Activated T-cell treated with anti-CD3 and anti-CD28 coated beads, Interleukin-2, amount 50 U/mL, for 24 hours (primary cell): ENCODE measurements at regions not wholly inside any gene's neighbourhood (a gene's known extent, or its start where the extent isn't known, plus 50 kb on each side); places are given as distances from the start of the nearest gene placed in this dataset.

Experiments
- DNase-seq: peaks from one replicate; pipeline ENCODE4 v3.0.0-alpha.2; 2020
- H3K27ac Mint-ChIP-seq: 2 replicates; pipeline ENCODE4 v1.8.0; 2020; ENCODE audit warnings: mild to moderate bottlenecking, mixed read lengths
- H3K27me3 Mint-ChIP-seq: 2 replicates; pipeline ENCODE4 v1.8.0; 2020; ENCODE audit warnings: mixed read lengths
- H3K36me3 Mint-ChIP-seq: 2 replicates; pipeline ENCODE4 v1.8.0; 2020; ENCODE audit warnings: low read depth, mixed read lengths
- H3K4me1 Mint-ChIP-seq: 2 replicates; pipeline ENCODE4 v1.8.0; 2020; ENCODE audit warnings: low read depth, mixed read lengths
- H3K4me3 Mint-ChIP-seq: 2 replicates; pipeline ENCODE4 v1.8.0; 2020; ENCODE audit warnings: mild to moderate bottlenecking, moderate library complexity, mixed read lengths
- H3K9me3 Mint-ChIP-seq: 2 replicates; pipeline ENCODE4 v1.8.0; 2020; ENCODE audit warnings: mixed read lengths

- no peak overlapping the region for H3K4me3 Mint-ChIP-seq
- no peaks in the 10 kb centered on the region for H3K27me3 Mint-ChIP-seq
- H3K27ac Mint-ChIP-seq, result no peak overlapping the region
- H3K36me3 Mint-ChIP-seq, result no peaks in the 10 kb centered on the region
- DNase-seq, result no peak
- no peaks in the 10 kb centered on the region for H3K9me3 Mint-ChIP-seq
- no peaks in the 10 kb centered on the region for H3K4me1 Mint-ChIP-seq
Observed at GRCh38 chr9:8224381-8224801, 424.8 kb upstream of the DMAC1 start.

- H3K36me3 Mint-ChIP-seq, result no peaks in the 10 kb centered on the region
- no peak overlapping the region for H3K27ac Mint-ChIP-seq
- no peak for DNase-seq
- H3K4me3 Mint-ChIP-seq, result no peak overlapping the region
- H3K27me3 Mint-ChIP-seq, result no peaks in the 10 kb centered on the region
- no peaks in the 10 kb centered on the region for H3K4me1 Mint-ChIP-seq
- no peaks in the 10 kb centered on the region for H3K9me3 Mint-ChIP-seq
Observed at GRCh38 chr9:8223861-8224260, 424.3 kb upstream of the DMAC1 start.

- no peak overlapping the region for H3K4me3 Mint-ChIP-seq
- H3K27ac Mint-ChIP-seq, result no peak overlapping the region
- H3K9me3 Mint-ChIP-seq, result peaks cover 6% of the 10 kb centered on the region
- H3K4me1 Mint-ChIP-seq, result no peaks in the 10 kb centered on the region
- no peak for DNase-seq
- peaks cover 10% of the 10 kb centered on the region for H3K27me3 Mint-ChIP-seq
- H3K36me3 Mint-ChIP-seq, result no peaks in the 10 kb centered on the region
Observed at GRCh38 chr9:8221462-8221861, 421.9 kb upstream of the DMAC1 start.

GRCh38 chr9:8208465-8208864 lies 408.9 kb upstream of the DMAC1 start:
- no peak for DNase-seq
- no peak overlapping the region for H3K4me3 Mint-ChIP-seq

GRCh38 chr9:8207596-8207995 lies 408.0 kb upstream of the DMAC1 start:
- DNase-seq, result no peak
- no peak overlapping the region for H3K4me3 Mint-ChIP-seq
- no peak overlapping the region for H3K27ac Mint-ChIP-seq
- no peaks in the 10 kb centered on the region for H3K9me3 Mint-ChIP-seq
- H3K4me1 Mint-ChIP-seq, result peaks cover 5% of the 10 kb centered on the region
- no peaks in the 10 kb centered on the region for H3K27me3 Mint-ChIP-seq
- H3K36me3 Mint-ChIP-seq, result no peaks in the 10 kb centered on the region

More at GRCh38 chr9:8208465-8208864, 408.9 kb upstream of the DMAC1 start:
- Mint-ChIP-seq H3K9me3 (no peaks in the 10 kb centered on the region), H3K27me3 (no peaks in the 10 kb centered on the region), H3K36me3 (no peaks in the 10 kb centered on the region), H3K4me1 (peaks cover 5% of the 10 kb centered on the region), H3K27ac (no peak overlapping the region)

GRCh38 chr9:8206720-8207119 lies 407.1 kb upstream of the DMAC1 start:
- Mint-ChIP-seq H3K27ac (no peak overlapping the region), H3K4me1 (peaks cover 5% of the 10 kb centered on the region), H3K9me3 (no peaks in the 10 kb centered on the region), H3K36me3 (no peaks in the 10 kb centered on the region), H3K27me3 (no peaks in the 10 kb centered on the region), H3K4me3 (no peak overlapping the region)
- no peak for DNase-seq

GRCh38 chr9:8205576-8205975 lies 406.0 kb upstream of the DMAC1 start:
- Mint-ChIP-seq H3K36me3 (no peaks in the 10 kb centered on the region), H3K9me3 (no peaks in the 10 kb centered on the region), H3K4me1 (peaks cover 5% of the 10 kb centered on the region), H3K27ac (no peak overlapping the region), H3K27me3 (no peaks in the 10 kb centered on the region), H3K4me3 (no peak overlapping the region)
- no peak for DNase-seq

GRCh38 chr9:8189881-8190280 lies 390.3 kb upstream of the DMAC1 start:
- Mint-ChIP-seq H3K27me3 (peaks cover 11% of the 10 kb centered on the region), H3K36me3 (no peaks in the 10 kb centered on the region), H3K9me3 (peaks cover 24% of the 10 kb centered on the region), H3K27ac (no peak overlapping the region), H3K4me1 (peaks cover 30% of the 10 kb centered on the region), H3K4me3 (no peak overlapping the region)
- no peak for DNase-seq

GRCh38 chr9:8188723-8189407 lies 389.3 kb upstream of the DMAC1 start:
- DNase-seq, result no peak
- Mint-ChIP-seq H3K9me3 (peaks cover 24% of the 10 kb centered on the region), H3K27ac (peak overlapping the region; percentile 63), H3K4me3 (no peak overlapping the region), H3K27me3 (peaks cover 9% of the 10 kb centered on the region), H3K4me1 (peaks cover 30% of the 10 kb centered on the region), H3K36me3 (no peaks in the 10 kb centered on the region)

GRCh38 chr9:8186560-8186959 lies 387.0 kb upstream of the DMAC1 start:
- Mint-ChIP-seq H3K9me3 (peaks cover 7% of the 10 kb centered on the region), H3K4me1 (peaks cover 30% of the 10 kb centered on the region), H3K27ac (no peak overlapping the region), H3K4me3 (no peak overlapping the region), H3K36me3 (no peaks in the 10 kb centered on the region), H3K27me3 (peaks cover 9% of the 10 kb centered on the region)
- DNase-seq, result no peak

GRCh38 chr9:8183618-8184017 lies 384.0 kb upstream of the DMAC1 start:
- peaks cover 2% of the 10 kb centered on the region for H3K9me3 Mint-ChIP-seq
- DNase-seq, result no peak

GRCh38 chr9:8179381-8180053 lies 379.9 kb upstream of the DMAC1 start:
- no peaks in the 10 kb centered on the region for H3K9me3 Mint-ChIP-seq
- H3K36me3 Mint-ChIP-seq, result no peaks in the 10 kb centered on the region
- no peaks in the 10 kb centered on the region for H3K27me3 Mint-ChIP-seq
- H3K4me1 Mint-ChIP-seq, result no peaks in the 10 kb centered on the region
- no peak for DNase-seq
- H3K27ac Mint-ChIP-seq, result no peak overlapping the region
- no peak overlapping the region for H3K4me3 Mint-ChIP-seq

More at GRCh38 chr9:8183618-8184017, 384.0 kb upstream of the DMAC1 start:
- Mint-ChIP-seq H3K36me3 (no peaks in the 10 kb centered on the region), H3K27me3 (no peaks in the 10 kb centered on the region), H3K4me3 (no peak overlapping the region), H3K4me1 (peaks cover 25% of the 10 kb centered on the region), H3K27ac (no peak overlapping the region)

- Mint-ChIP-seq H3K9me3 (no peaks in the 10 kb centered on the region), H3K27me3 (peaks cover 8% of the 10 kb centered on the region), H3K27ac (no peak overlapping the region), H3K36me3 (no peaks in the 10 kb centered on the region), H3K4me1 (no peaks in the 10 kb centered on the region), H3K4me3 (no peak overlapping the region)
- DNase-seq, result no peak
Observed at GRCh38 chr9:8172000-8172399, 372.4 kb upstream of the DMAC1 start.

- Mint-ChIP-seq H3K27ac (no peak overlapping the region), H3K9me3 (no peaks in the 10 kb centered on the region), H3K27me3 (peaks cover 8% of the 10 kb centered on the region), H3K4me1 (no peaks in the 10 kb centered on the region), H3K36me3 (no peaks in the 10 kb centered on the region), H3K4me3 (no peak overlapping the region)
- no peak for DNase-seq
Observed at GRCh38 chr9:8168916-8169438, 369.4 kb upstream of the DMAC1 start.

GRCh38 chr9:8160787-8161186 lies 361.2 kb upstream of the DMAC1 start:
- Mint-ChIP-seq H3K36me3 (no peaks in the 10 kb centered on the region), H3K27ac (no peak overlapping the region), H3K4me3 (no peak overlapping the region), H3K27me3 (no peaks in the 10 kb centered on the region), H3K4me1 (no peaks in the 10 kb centered on the region), H3K9me3 (no peaks in the 10 kb centered on the region)
- DNase-seq, result no peak
